ENCODE measurements at regions not wholly inside any gene's neighbourhood (a gene's known extent, or its start where the extent isn't known, plus 50 kb on each side); places are given as distances from the start of the nearest gene placed in this dataset.

DNA sequence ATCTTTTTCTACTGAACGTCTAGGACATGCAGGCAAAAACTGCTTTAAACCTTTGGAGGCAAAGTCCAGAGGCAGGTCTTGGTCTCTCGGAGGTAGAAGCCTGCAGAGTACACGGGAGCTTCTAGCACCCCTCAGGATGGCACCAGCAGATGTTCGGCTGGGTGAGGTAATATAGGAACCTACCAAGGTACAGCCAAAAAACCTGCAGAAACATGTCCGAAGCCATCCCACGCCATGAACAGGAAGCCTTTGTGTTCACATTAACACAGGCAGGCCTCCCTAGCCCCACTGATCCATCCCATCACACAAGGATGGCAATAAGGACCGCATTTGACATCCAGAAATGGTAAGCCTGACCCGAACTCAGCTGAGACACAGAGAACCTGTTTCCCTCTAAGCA is 157.9 kb upstream of the HES1 start:
- H3K36me3 ChIP-seq (ENCODE audit: insufficient read depth): no peaks in the 10 kb centered on the region
- no peaks in the 10 kb centered on the region for H4K20me1 ChIP-seq (replicated peaks; ENCODE audit: insufficient read depth)
- H3F3A ChIP-seq (replicated peaks; ENCODE audit: low read depth): no peaks in the 10 kb centered on the region
- peaks cover 31% of the 10 kb centered on the region for H3K4me1 Mint-ChIP-seq
- no peaks in the 10 kb centered on the region for H3K9me3 Mint-ChIP-seq
- H3K9me2 ChIP-seq (ENCODE audit: insufficient read depth): no peaks in the 10 kb centered on the region
- no peak for TF ChIP-seq EZH2phosphoT487 (IDR thresholded peaks at IDR 0.05; ENCODE audit: unreplicated experiment)
- TF ChIP-seq JUNB (IDR thresholded peaks at IDR 0.05; ENCODE audit: unreplicated experiment): no peak
- TF ChIP-seq, protein P1, sequence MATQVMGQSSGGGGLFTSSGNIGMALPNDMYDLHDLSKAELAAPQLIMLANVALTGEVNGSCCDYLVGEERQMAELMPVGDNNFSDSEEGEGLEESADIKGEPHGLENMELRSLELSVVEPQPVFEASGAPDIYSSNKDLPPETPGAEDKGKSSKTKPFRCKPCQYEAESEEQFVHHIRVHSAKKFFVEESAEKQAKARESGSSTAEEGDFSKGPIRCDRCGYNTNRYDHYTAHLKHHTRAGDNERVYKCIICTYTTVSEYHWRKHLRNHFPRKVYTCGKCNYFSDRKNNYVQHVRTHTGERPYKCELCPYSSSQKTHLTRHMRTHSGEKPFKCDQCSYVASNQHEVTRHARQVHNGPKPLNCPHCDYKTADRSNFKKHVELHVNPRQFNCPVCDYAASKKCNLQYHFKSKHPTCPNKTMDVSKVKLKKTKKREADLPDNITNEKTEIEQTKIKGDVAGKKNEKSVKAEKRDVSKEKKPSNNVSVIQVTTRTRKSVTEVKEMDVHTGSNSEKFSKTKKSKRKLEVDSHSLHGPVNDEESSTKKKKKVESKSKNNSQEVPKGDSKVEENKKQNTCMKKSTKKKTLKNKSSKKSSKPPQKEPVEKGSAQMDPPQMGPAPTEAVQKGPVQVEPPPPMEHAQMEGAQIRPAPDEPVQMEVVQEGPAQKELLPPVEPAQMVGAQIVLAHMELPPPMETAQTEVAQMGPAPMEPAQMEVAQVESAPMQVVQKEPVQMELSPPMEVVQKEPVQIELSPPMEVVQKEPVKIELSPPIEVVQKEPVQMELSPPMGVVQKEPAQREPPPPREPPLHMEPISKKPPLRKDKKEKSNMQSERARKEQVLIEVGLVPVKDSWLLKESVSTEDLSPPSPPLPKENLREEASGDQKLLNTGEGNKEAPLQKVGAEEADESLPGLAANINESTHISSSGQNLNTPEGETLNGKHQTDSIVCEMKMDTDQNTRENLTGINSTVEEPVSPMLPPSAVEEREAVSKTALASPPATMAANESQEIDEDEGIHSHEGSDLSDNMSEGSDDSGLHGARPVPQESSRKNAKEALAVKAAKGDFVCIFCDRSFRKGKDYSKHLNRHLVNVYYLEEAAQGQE (IDR thresholded peaks at IDR 0.05; ENCODE audit: unreplicated experiment): no peak
- TF ChIP-seq CREB1 (CRISPR knock-in tag; IDR thresholded peaks at IDR 0.05; ENCODE audit: low read depth): no peak
- TF ChIP-seq, protein P2, sequence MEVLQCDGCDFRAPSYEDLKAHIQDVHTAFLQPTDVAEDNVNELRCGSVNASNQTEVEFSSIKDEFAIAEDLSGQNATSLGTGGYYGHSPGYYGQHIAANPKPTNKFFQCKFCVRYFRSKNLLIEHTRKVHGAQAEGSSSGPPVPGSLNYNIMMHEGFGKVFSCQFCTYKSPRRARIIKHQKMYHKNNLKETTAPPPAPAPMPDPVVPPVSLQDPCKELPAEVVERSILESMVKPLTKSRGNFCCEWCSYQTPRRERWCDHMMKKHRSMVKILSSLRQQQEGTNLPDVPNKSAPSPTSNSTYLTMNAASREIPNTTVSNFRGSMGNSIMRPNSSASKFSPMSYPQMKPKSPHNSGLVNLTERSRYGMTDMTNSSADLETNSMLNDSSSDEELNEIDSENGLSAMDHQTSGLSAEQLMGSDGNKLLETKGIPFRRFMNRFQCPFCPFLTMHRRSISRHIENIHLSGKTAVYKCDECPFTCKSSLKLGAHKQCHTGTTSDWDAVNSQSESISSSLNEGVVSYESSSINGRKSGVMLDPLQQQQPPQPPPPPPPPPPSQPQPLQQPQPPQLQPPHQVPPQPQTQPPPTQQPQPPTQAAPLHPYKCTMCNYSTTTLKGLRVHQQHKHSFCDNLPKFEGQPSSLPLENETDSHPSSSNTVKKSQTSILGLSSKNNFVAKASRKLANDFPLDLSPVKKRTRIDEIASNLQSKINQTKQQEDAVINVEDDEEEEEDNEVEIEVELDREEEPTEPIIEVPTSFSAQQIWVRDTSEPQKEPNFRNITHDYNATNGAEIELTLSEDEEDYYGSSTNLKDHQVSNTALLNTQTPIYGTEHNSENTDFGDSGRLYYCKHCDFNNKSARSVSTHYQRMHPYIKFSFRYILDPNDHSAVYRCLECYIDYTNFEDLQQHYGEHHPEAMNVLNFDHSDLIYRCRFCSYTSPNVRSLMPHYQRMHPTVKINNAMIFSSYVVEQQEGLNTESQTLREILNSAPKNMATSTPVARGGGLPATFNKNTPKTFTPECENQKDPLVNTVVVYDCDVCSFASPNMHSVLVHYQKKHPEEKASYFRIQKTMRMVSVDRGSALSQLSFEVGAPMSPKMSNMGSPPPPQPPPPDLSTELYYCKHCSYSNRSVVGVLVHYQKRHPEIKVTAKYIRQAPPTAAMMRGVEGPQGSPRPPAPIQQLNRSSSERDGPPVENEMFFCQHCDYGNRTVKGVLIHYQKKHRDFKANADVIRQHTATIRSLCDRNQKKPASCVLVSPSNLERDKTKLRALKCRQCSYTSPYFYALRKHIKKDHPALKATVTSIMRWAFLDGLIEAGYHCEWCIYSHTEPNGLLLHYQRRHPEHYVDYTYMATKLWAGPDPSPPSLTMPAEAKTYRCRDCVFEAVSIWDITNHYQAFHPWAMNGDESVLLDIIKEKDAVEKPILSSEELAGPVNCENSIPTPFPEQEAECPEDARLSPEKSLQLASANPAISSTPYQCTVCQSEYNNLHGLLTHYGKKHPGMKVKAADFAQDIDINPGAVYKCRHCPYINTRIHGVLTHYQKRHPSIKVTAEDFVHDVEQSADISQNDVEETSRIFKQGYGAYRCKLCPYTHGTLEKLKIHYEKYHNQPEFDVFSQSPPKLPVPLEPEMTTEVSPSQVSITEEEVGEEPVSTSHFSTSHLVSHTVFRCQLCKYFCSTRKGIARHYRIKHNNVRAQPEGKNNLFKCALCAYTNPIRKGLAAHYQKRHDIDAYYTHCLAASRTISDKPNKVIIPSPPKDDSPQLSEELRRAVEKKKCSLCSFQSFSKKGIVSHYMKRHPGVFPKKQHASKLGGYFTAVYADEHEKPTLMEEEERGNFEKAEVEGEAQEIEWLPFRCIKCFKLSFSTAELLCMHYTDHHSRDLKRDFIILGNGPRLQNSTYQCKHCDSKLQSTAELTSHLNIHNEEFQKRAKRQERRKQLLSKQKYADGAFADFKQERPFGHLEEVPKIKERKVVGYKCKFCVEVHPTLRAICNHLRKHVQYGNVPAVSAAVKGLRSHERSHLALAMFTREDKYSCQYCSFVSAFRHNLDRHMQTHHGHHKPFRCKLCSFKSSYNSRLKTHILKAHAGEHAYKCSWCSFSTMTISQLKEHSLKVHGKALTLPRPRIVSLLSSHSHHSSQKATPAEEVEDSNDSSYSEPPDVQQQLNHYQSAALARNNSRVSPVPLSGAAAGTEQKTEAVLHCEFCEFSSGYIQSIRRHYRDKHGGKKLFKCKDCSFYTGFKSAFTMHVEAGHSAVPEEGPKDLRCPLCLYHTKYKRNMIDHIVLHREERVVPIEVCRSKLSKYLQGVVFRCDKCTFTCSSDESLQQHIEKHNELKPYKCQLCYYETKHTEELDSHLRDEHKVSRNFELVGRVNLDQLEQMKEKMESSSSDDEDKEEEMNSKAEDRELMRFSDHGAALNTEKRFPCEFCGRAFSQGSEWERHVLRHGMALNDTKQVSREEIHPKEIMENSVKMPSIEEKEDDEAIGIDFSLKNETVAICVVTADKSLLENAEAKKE (CRISPR knock-in tag; IDR thresholded peaks at IDR 0.05): no peak
- TF ChIP-seq ZNF114 (CRISPR knock-in tag; IDR thresholded peaks at IDR 0.05): no peak
- no peak for TF ChIP-seq EZH2 (IDR thresholded peaks at IDR 0.05; ENCODE audit: low read depth, unreplicated experiment)
- TF ChIP-seq, protein P3, sequence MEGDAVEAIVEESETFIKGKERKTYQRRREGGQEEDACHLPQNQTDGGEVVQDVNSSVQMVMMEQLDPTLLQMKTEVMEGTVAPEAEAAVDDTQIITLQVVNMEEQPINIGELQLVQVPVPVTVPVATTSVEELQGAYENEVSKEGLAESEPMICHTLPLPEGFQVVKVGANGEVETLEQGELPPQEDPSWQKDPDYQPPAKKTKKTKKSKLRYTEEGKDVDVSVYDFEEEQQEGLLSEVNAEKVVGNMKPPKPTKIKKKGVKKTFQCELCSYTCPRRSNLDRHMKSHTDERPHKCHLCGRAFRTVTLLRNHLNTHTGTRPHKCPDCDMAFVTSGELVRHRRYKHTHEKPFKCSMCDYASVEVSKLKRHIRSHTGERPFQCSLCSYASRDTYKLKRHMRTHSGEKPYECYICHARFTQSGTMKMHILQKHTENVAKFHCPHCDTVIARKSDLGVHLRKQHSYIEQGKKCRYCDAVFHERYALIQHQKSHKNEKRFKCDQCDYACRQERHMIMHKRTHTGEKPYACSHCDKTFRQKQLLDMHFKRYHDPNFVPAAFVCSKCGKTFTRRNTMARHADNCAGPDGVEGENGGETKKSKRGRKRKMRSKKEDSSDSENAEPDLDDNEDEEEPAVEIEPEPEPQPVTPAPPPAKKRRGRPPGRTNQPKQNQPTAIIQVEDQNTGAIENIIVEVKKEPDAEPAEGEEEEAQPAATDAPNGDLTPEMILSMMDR (conservative IDR thresholded peaks at IDR 0.05; ENCODE audit: low read depth in 2 of 2): no peak
- no peak for TF ChIP-seq NANOG (IDR thresholded peaks at IDR 0.05; ENCODE audit: borderline replicate concordance)
- TF ChIP-seq ZNF331 (CRISPR knock-in tag; IDR thresholded peaks at IDR 0.05; ENCODE audit: low read depth): no peak
- no peak for TF ChIP-seq POLR2AphosphoS5 (IDR thresholded peaks at IDR 0.05; ENCODE audit: low read depth)
- TF ChIP-seq STAT1 (IDR thresholded peaks at IDR 0.05; ENCODE audit: unreplicated experiment): no peak
- no peaks in the 10 kb centered on the region for H3K27me3 ChIP-seq (ENCODE audit: insufficient read depth)
- no peaks in the 10 kb centered on the region for H3K36me3 Mint-ChIP-seq (ENCODE audit: low read depth)
- no peak for ATAC-seq
- H3K27ac Mint-ChIP-seq: no peak overlapping the region
- DNase-seq (ENCODE audit: low spot score): no peak
- peaks cover 24% of the 10 kb centered on the region for H3K27me3 Mint-ChIP-seq (ENCODE audit: insufficient read depth, low read depth, poor library complexity)
- H3K4me1 ChIP-seq (ENCODE audit: insufficient read depth): peaks cover 20% of the 10 kb centered on the region
- H3K27ac ChIP-seq (ENCODE audit: low read depth): no peak overlapping the region
- no peak overlapping the region for H3K4me3 ChIP-seq
- H2AFZ ChIP-seq: no peak overlapping the region
- H3K4me3 Mint-ChIP-seq: no peak overlapping the region
- H3K79me2 ChIP-seq (replicated peaks; ENCODE audit: insufficient read depth): no peaks in the 10 kb centered on the region
- no peak overlapping the region for H3K4me2 ChIP-seq
